Heart left ventricle (tissue), 13 donors: ENCODE measurements at regions not wholly inside any gene's neighbourhood (a gene's known extent, or its start where the extent isn't known, plus 50 kb on each side); places are given as distances from the start of the nearest gene placed in this dataset.

Experiments used
- CTCF ChIP-seq, 12 donors: fragments of 200-600 bp; sonication (generic) in 4 of 12; IDR thresholded peaks; one replicate each; pipeline versions ENCODE4 v1.5.0 to v1.8.0; 2018 to 2022; ENCODE audit warnings: antibody characterized with exemption in 12 of 12, mild to moderate bottlenecking in 5 of 12
- POLR2A ChIP-seq, 2 donors: fragments of 450-650 bp; IDR thresholded peaks; one replicate each; pipeline ENCODE4 v1.6.1; 2017; ENCODE audit warnings: antibody characterized with exemption in 2 of 2, mild to moderate bottlenecking in 2 of 2, moderate library complexity in 2 of 2
- donor health status: ischemic (EF 13 %, LVEDD 7.1; RV severe dilation, severe dysfunction).
- donor health status: DM: no; HTN: yes; CAD: no.
- donor health status: DM: no; HTN: no; CAD: no.
- donor health status: ischemic (EF 25% LVEDD 6.9; RV normal size, moderate dysfunction).
- donor health status: ischemic (EF 25% LVEDD 5.7; RV mildly dilated, moderate dysfunction).
- donor health status: ischemic (EF 35%, LVEDD 5.7; RV mildly dilated, moderate dysfunction).
- donor health status: nonischemic (EF 11% LVEDD 7.7; RV severe dilation, severe dysfunction).
- donor health status: DM: yes; HTN: yes; CAD: no.
- donor health status: PGD.
- donor health status: ischemic (EF 29% LVEDD 5.4; RV normal size, mild dysfunction).
- donor health status: nonischemic (EF 23%, LVEDD 6.1; RV moderate dilation, normal function).

GRCh38 chr5:6838736-6839135 lies 125.5 kb downstream of the TENT4A start:
- TF ChIP-seq CTCF (IDR thresholded peaks at IDR 0.05), result no peak
- TF ChIP-seq POLR2A (IDR thresholded peaks at IDR 0.05), result no peak
